ENCODE measurements at regions not wholly inside any gene's neighbourhood (a gene's known extent, or its start where the extent isn't known, plus 50 kb on each side); places are given as distances from the start of the nearest gene placed in this dataset.
"Not testable (repeated sequence)": the region's sequence is repeated elsewhere in the genome, so short reads cannot be mapped to it uniquely, and the experiment has no call there.

DNA sequence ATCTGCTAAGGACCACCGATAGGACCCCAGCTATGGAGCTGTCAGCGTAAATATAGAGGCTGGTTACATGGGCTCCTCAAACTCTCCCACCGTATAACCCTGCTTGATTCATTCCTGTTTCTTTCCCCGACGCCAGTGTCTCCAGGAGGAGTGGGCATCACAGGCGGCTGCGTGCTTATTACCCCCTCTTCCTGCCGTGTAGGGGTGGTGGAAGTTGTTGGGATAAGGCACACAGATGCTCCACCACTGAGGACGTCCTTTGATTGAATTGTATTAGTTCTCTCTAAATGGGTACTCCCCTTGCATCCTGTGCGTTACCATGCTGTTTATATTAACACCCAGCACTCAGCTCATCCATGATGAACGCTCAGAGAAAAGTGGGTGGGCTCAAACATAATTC is 104.6 kb downstream of the ZBTB18 start:
- TF ChIP-seq, protein P1, sequence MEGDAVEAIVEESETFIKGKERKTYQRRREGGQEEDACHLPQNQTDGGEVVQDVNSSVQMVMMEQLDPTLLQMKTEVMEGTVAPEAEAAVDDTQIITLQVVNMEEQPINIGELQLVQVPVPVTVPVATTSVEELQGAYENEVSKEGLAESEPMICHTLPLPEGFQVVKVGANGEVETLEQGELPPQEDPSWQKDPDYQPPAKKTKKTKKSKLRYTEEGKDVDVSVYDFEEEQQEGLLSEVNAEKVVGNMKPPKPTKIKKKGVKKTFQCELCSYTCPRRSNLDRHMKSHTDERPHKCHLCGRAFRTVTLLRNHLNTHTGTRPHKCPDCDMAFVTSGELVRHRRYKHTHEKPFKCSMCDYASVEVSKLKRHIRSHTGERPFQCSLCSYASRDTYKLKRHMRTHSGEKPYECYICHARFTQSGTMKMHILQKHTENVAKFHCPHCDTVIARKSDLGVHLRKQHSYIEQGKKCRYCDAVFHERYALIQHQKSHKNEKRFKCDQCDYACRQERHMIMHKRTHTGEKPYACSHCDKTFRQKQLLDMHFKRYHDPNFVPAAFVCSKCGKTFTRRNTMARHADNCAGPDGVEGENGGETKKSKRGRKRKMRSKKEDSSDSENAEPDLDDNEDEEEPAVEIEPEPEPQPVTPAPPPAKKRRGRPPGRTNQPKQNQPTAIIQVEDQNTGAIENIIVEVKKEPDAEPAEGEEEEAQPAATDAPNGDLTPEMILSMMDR (IDR thresholded peaks at IDR 0.05): no peak
- no peak overlapping the region for H3K27ac ChIP-seq
- intact Hi-C loops (cut with DNase I): no loop called here
- no peaks in the 10 kb centered on the region for H3K9me3 ChIP-seq
- DNase-seq (no peak), ATAC-seq (no peak)
- H3K36me3 ChIP-seq: no peaks in the 10 kb centered on the region
- WGBS, 2 donors: 90 to 93% methylated on average over 11 of the region's 11 CpGs
- H3K27me3 ChIP-seq: no peaks in the 10 kb centered on the region
- H3K4me3 ChIP-seq: no peak overlapping the region
- H3K4me1 ChIP-seq: peaks cover 0 to 5% (median 0%) of the 10 kb centered on the region in 9 donors

DNA sequence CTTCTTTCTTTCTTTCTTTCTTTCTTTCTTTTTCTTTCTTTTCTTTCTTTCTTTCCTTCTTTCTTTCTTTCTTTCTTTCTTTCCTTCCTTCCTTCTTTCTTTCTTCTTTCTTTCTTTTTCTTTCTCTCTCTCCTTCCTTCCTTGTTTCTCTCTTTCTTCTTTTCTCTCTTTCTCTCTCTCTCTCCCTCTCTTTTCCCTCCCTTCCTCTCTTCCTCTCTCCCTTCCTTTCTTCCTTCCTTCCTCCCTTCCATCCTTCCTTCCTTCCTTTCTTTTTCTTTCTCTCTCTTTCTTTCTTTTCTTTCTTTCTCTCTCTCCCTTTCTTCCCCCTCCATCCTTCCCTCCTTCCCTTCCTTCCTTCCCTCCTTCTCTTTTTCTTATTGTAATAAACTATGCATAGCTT is 105.5 kb downstream of the ZBTB18 start:
- H3K4me1 ChIP-seq; H3K9me3 ChIP-seq; H3K27me3 ChIP-seq; DNase-seq; H3K36me3 ChIP-seq; ATAC-seq; H3K4me3 ChIP-seq; H3K27ac ChIP-seq; intact Hi-C loops (cut with DNase I): not testable (repeated sequence)

DNA sequence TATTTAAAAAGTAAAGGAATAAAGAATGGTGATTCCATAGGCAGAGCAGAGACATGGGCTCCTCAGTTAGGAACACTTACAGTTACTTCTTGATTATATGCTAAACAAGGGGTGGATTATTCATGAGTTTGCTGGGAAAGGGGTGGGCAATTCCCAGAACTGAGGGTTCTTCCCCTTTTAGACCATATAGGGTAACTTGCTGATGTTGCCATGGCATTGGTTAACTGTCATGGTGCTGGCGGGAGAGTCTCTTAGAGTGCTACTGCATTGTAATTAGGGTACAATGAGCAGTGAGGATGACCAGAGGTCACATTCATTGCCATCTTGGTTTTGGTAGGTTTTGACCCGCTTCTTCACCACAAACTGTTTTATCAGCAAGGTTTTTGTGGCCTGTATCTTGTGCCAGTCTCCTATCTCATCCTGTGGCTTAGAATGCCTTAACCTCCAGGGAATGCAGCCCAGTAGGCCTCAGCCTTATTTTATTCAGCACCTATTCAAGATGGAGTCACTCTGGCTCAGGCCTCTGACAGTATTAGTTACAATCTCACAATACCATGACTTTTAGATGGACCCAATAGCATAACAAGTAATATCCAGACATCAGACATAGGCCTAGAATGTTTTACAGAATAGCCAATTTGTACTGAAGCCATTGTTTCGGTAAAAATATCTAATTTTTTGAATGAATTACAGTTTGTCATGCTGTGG is 106.8 kb downstream of the ZBTB18 start:
- H3K9me3 ChIP-seq: no peaks in the 10 kb centered on the region
- ATAC-seq (no peak), DNase-seq (no peak)
- no peaks in the 10 kb centered on the region for H3K27me3 ChIP-seq
- no peak overlapping the region for H3K27ac ChIP-seq
- peaks cover 0 to 6% (median under 1%) of the 10 kb centered on the region in 9 donors for H3K4me1 ChIP-seq
- intact Hi-C loops (cut with DNase I): no loop called here
- no peaks in the 10 kb centered on the region for H3K36me3 ChIP-seq
- no peak overlapping the region for H3K4me3 ChIP-seq
- TF ChIP-seq, protein P1 (IDR thresholded peaks at IDR 0.05): no peak
- WGBS, 2 donors: 94 to 100% methylated on average over 3 of the region's 3 CpGs

DNA sequence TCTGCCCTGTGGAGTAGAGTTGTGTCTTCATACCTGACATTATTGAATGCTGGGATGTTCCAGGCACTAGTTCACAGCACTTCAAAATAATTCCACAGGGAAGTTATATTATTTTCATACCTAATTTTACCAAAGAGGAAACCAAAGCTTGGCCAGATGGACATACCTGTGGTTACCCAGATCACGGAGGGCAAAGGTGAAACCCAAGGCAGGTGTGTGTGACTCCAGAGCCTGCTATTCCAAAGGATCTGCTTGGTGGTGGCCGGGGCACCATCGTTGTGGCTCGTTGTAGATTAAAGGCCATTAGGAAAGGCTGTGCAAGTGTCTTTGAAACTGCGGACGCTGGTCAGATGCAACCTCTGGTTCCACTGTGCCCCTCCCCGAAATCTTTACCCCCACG is 108.6 kb downstream of the ZBTB18 start:
- Histone ChIP-seq H3K36me3 (no peaks in the 10 kb centered on the region), H3K27me3 (no peaks in the 10 kb centered on the region), H3K4me1 (peaks cover 0 to 23% (median 11%) of the 10 kb centered on the region in 9 donors), H3K9me3 (no peaks in the 10 kb centered on the region), H3K27ac (no peak overlapping the region), H3K4me3 (no peak overlapping the region)
- 74 to 76% methylated on average over 8 of the region's 8 CpGs for WGBS, 2 donors
- ATAC-seq (no peak), DNase-seq (no peak)
- intact Hi-C loops (cut with DNase I): no loop called here
- TF ChIP-seq, protein P1 (IDR thresholded peaks at IDR 0.05): no peak

DNA sequence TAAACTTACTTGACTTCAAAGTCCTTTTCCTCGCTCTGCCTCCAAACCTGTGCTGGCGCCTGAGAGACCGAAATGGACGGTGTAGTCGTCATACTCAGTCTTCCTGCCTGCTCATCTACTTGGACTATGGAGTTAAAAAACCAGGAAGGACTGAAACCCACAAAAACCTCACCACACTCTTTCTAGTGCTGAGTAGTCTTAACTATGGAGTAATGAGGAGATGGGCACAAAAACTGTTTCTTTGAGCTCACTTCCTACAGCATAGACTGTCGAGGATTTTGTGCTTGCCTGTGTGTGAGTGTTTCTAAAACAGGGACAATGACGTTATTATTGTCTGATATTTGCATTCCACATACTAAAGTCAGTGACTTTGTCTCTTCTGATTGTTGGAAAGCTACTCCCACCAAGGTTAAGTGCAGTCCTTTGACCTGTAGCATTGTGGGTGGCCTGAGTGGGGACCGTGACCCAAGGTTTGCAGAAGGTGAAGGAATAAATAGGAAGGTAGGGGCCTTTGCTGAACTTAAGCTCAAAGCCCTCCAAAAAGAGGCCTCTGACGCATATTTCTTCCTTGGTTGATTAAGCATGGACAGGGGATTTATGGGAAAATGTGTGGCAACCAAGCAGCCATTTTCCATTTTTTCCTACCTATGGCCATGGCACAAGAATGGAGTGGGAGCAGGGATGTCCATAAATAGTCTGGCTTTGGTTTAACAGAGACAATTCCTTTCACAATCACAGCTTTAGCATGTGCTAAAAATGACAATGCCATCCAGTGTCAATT is 109.6 kb downstream of the ZBTB18 start:
- Histone ChIP-seq H3K36me3 (no peaks in the 10 kb centered on the region), H3K9me3 (no peaks in the 10 kb centered on the region), H3K27ac (no peak overlapping the region), H3K4me1 (peaks cover 0 to 25% (median 11%) of the 10 kb centered on the region in 9 donors), H3K4me3 (no peak overlapping the region), H3K27me3 (no peaks in the 10 kb centered on the region)
- intact Hi-C loops (cut with DNase I): no loop called here
- 86 to 88% methylated on average over 9 of the region's 9 CpGs for WGBS, 2 donors
- no peak for ATAC-seq
- TF ChIP-seq, protein P1 (IDR thresholded peaks at IDR 0.05): no peak
- no peak for DNase-seq
